SK-N-DZ (cell line): ENCODE measurements at regions not wholly inside any gene's neighbourhood (a gene's known extent, or its start where the extent isn't known, plus 50 kb on each side); places are given as distances from the start of the nearest gene placed in this dataset.
"Not testable (repeated sequence)": the region's sequence is repeated elsewhere in the genome, so short reads cannot be mapped to it uniquely, and the experiment has no call there.

Source experiments
- DNase-seq: peaks from one replicate; pipeline ENCODE4 v3.0.0-alpha.2; 2015; ENCODE audit warnings: low spot score

DNA sequence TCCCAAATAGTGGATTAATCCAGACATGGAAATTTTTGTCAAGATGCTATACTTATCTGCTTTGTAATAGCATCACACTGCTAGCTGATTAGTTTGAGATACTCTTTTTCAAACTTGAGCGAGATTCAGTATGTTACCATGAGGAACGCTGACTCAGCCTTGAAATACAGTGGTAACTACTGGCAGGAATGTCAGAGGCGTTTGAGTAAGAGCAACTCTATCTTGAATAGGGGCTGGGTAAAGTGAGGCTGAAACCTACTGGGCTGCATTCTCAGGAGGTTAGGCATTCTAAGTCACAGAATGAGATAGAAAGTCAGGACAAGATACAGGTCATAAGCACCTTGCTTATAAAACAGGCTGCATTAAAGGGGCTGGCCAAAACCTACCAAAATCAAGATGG lies 2519.6 kb downstream of the ARAP2 start:
- DNase-seq: no peak

DNA sequence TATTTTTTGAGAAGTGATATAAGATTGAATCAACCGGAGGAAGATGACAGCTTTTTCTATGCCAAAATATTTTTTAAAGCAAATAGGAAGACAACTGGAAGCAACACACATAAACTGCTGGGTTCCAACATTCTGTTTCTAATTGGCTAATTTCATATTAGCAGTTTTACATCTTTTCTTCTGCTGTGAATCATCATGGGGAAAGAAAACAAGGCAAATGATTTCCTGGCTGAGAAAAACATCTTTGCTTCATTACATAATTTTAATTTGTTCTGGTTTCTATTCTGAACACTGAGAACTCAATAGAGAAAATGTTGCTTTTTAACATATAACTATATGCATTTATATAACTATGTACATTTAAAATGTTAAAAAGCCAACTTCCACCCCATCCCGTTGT lies 2518.5 kb downstream of the ARAP2 start:
- DNase-seq: no peak

- DNase-seq: no peak
Measured at GRCh38 chr4:33737726-33738125, 2506.6 kb downstream of the ARAP2 start.

DNA sequence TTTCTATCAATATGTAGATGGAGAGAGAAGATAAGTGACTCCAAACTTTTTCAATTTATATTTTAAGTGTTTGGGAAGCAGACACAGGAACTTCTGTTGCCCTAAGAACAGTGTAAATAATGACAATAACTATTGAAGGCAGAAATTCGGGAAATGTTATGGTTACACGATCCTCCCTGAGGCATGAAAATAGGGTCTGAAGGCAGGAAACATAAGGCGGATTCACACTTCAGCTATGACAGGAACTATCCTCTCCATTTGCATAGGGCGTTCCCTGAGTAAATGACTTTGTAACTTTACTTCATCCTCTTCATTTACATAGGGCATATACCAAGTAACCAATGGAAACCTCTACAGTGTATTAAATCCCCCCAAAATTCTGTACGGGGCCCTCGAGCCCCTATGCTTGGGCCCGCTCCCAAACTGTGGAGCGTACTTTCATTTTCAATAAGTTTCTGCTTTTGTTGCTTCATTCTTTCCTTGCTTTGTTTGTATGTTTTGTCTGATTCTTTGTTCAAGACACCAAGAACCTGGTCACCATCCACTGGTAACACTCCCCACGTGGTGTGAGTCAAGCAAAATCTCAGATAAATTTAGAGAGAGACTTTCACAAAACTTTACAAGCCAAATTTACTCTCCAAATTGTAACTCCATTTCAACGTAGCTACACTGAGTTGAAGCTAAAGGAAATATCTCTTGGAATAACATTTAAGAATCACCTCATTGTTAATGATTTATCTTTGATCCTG lies 2504.3 kb downstream of the ARAP2 start:
- DNase-seq: no peak

DNA sequence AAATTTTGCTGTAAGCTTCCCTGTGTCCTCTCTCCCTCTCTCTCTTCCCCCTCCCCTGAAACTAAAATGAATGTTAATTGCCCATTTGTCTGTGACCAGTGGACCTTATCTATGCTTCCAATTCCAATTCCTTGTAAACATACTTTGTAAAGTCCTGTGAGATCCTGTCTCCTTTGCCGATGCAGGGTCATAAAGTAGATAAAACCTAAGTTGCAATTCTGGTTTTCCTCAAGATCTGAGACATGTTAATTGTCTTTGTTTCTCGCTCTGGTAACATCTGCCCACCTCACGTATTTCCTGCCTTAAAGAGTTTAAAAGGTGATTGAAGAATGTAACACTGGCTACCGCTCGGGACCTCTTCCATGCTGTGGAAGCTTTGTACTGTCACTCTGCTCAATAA lies 2503.4 kb downstream of the ARAP2 start:
- peak; percentile 33 for DNase-seq

- DNase-seq: no peak
Measured at GRCh38 chr4:33746979-33747378, 2497.3 kb downstream of the ARAP2 start.

- no peak for DNase-seq
Measured at GRCh38 chr4:33751050-33751449, 2493.3 kb downstream of the ARAP2 start.

DNA sequence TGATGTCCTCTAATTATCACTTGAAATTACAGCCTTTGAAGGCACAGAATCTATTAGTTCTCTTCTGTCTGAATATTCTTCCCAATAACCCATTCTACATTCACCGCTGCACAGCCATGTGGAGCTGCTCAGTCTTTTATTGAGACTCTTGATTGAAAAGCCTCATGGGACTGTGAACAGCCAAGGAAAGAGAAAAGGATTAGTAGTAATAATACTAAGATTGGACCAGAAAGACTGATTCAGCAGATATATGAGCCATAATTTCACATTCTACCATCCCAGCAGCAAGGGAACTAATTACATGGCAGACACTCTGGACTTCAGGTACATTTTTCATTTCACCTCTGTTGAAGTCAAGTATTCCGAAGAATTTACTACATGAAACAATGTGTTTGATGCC lies 2471.7 kb downstream of the ARAP2 start:
- DNase-seq: no peak

DNA sequence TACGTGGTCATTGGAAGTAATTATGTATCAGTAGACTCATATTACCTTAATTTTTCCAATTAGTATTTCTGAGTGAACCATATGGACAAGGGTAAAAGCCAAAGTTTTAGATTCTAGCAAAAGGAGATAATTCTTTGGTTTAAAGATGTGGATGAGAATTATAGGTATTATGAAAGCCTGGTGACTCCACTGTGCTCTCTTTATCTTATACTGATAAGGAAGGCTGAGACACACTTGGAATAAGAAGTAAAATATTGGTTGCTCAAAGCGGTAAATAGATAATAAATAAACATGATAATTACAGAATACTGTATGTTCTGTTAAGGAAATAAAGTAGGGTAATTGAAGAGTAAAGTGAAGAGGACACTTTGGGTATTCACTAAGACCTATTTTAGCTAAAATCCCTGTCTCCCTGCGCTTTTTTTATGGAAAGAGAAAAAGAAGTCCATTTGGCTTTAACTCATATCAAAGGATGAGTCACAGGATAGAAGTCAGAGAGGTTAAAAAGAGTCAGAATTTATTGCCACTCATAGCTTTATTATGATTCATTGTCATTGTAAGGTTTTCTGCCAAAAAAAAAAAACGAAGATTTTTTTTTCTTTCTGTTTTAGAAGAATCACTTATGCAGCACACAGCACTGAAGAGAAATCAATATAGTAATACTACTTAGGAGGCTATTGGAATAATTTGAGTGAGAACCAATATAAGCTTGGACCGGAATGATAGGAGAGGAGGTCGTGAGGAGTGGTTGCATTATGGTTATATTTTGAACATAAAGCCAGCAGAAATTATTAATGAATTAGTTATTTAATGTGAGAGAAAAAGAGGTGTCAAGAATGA lies 2463.1 kb downstream of the ARAP2 start:
- DNase-seq: no peak

DNA sequence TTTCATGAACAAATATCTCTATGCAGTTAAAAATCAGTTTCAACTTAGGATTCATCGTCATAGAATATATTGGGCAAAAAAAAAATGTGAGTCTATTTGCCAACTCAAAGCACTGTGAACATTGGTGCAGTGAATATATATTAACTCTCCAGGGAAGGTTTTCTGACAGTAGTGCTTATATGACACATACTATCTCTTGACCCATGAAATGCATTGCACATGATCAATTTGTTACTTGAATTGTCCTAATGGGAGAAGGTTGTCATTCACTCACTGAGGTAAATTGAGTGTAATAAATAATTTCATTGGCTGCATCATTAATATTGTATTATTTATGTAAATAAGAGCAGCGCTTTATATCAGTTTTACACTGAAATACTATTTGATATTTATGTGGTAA lies 2458.5 kb downstream of the ARAP2 start:
- no peak for DNase-seq

DNA sequence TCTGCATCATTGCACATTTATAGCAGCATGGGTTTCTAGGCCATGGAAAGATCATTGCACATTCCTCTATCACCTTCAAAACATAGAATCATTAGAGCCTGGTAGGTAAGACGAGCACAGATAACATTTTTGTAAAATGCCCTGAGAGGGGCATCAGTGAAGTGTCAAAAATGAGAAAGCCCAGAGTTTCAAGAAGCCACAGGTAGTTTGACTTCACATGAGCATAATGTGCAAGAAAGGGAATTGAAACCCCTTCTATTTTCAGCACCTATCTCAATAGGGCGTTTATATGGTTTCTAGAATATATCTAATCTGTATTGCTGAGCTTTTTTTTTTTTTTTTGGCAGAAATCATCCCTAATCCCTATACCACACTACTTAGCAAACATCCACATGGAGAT lies 2441.7 kb downstream of the ARAP2 start:
- DNase-seq: no peak

DNA sequence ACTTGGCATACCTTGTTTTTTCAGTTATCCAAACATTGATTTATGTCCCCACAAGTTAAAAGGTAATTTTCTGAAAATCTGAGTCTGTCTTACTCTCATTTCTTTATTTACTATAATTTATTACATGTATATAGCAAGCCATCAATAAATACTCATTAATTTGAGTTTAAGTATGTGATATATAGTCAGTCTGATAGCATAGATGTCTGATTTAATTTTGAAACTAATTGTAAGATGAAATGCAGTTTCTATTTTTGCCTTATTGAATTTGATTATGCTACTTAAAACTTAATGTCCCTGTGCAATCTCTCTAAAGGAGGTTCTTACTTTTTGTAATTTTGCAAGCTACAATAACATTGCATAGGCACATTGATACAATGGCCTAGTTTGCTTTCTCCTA lies 2418.6 kb downstream of the ARAP2 start:
- peak; percentile 16 for DNase-seq

GRCh38 chr4:33829356-33829755 lies 2415.0 kb downstream of the ARAP2 start:
- not testable (repeated sequence) for DNase-seq

- no peak for DNase-seq
Measured at GRCh38 chr4:33831442-33832066, 2412.8 kb downstream of the ARAP2 start.

GRCh38 chr4:33835764-33836163 lies 2408.6 kb downstream of the ARAP2 start:
- not testable (repeated sequence) for DNase-seq

DNA sequence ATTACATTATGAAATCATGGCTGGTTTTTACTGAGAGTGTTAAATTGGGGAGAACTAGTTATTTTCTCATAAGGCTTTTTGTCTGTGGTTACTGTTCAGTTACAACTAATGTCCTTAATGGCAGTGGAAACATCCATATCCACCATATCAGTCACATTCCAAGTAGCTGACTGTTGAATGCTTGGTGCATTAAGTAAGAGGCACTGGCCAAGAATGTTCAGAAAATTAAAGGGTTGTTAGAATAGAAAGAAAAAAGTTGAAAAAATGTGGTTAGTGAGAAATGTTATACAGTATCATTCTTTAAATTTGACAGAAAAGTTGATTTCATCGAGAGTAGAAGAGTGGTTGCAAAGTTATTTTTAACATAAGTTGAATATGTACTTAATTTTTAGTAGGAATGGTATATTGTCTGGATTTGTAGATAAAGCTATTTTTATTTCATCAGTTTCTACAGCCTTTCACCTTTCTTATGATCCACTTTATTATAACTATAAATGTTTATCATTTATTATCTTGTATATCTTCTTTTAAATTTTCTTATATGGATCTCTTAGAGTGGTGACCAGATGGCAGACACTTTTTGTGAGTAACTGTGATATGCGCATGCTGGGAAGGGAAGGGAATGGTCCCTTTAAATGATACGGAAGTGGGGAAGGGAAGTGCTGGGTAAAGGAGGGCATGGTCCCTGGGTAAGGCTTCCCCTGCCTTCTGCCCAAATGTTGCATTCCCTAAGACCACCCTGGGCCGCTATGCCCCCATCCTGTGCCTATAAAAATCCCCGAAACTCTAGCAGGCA lies 2407.1 kb downstream of the ARAP2 start:
- DNase-seq: no peak

- DNase-seq: no peak
Measured at GRCh38 chr4:33841120-33841519, 2403.2 kb downstream of the ARAP2 start.

GRCh38 chr4:33850371-33850902 lies 2393.9 kb downstream of the ARAP2 start:
- no peak for DNase-seq

- DNase-seq: not testable (repeated sequence)
Measured at GRCh38 chr4:33853670-33854069, 2390.6 kb downstream of the ARAP2 start.

- no peak for DNase-seq
Measured at GRCh38 chr4:33864290-33864859, 2379.9 kb downstream of the ARAP2 start.

GRCh38 chr4:33873791-33874190 lies 2370.5 kb downstream of the ARAP2 start:
- DNase-seq: no peak
